Embryonic facial prominence (tissue), 1 donor: ENCODE measurements at regions not wholly inside any gene's neighbourhood (a gene's known extent, or its start where the extent isn't known, plus 50 kb on each side); places are given as distances from the start of the nearest gene placed in this dataset.
A peak's percentile ranks its signal among the peaks of the same experiment; 100 is the strongest.
"Not testable (repeated sequence)": the region's sequence is repeated elsewhere in the genome, so short reads cannot be mapped to it uniquely, and the experiment has no call there.

ENCODE experiments used
- DNase-seq: peaks from one replicate; pipeline ENCODE4 v3.0.0-alpha.2; 2016; ENCODE audit errors: extremely low spot score

- no peak for DNase-seq
These were observed 144.3 kb downstream of the CHIC2 start for GRCh38 chr4:53920116-53920515.

DNA sequence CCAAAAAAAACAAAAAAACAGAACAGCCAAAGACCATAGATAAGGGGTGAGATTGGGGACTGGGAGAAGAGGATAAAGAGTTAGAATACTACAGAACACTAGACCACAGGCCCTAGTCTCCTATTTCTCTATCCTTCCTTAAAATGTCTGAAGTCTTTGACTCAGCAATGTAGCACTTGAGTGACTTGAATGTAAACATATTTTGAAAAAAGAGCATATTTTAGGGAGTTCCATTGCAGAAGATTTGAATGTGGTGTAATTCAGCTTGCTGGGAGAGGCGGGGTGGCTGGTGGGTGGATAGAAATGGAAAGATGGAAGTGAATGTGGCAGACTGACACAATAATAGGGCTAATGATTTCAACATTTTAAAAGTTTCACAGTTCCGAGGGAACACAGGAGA is 144.9 kb downstream of the CHIC2 start:
- DNase-seq = no peak

- no peak for DNase-seq
These were observed 146.7 kb downstream of the CHIC2 start for GRCh38 chr4:53917729-53918128.

- DNase-seq = no peak
These were observed 147.9 kb downstream of the CHIC2 start for GRCh38 chr4:53916431-53916889.

DNA sequence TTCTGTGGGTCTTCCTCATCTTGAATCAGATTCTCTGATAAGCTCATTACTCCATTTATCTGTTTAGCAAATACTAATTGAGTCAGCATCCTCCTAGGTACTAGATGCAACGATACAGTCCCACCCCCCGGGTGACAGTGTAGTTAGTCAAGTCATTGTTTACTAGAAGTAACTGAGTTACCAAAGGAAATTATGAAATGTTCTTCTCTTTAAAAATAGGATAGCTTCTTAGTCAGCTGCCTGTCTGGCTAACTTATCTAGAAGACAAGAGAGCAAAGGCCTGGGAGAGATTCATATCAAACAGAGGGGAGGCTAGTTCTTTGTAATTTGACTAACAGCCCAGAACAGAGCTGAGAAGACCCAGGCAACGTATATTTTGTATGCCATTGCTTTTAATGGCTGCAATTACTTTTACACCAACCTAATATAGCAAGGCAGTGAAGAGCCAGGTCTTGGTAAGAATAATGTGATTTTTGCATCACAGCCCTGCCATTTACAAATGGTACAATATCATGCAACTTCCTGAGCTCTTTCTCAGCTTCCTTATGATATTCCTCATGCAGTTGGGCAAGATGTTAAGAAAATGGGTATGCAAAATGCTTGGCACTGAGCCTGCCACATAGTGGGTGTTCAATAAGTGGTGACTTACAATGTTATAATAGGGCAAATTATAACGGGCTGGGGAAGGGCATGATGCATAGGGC is 149.9 kb downstream of the CHIC2 start:
- DNase-seq = no peak

GRCh38 chr4:53913771-53914170 is 150.6 kb downstream of the CHIC2 start:
- no peak for DNase-seq

GRCh38 chr4:53912766-53913497 is 151.5 kb downstream of the CHIC2 start:
- no peak for DNase-seq

DNA sequence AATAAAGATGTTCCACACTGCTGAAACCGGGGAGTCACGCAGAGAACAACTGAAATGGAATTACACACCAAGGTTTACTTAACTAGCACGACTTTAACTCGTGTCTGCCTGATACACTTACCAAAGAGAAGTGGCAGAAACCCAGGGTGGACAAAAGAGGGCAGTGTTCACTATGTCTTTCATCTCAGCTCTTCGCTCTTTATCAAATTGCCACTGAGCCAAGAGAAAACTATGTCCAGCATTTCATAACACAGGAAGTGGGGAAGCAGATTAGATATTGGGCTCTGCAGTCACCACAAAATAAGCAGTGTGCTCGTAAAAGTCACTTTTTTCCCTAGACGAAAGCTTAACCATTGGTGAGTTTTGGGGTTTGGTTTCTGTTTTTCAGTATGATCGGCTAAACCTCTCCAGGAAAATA is 155.7 kb downstream of the CHIC2 start:
- peak; percentile 59 for DNase-seq

GRCh38 chr4:53907772-53908171 is 156.6 kb downstream of the CHIC2 start:
- no peak for DNase-seq

DNA sequence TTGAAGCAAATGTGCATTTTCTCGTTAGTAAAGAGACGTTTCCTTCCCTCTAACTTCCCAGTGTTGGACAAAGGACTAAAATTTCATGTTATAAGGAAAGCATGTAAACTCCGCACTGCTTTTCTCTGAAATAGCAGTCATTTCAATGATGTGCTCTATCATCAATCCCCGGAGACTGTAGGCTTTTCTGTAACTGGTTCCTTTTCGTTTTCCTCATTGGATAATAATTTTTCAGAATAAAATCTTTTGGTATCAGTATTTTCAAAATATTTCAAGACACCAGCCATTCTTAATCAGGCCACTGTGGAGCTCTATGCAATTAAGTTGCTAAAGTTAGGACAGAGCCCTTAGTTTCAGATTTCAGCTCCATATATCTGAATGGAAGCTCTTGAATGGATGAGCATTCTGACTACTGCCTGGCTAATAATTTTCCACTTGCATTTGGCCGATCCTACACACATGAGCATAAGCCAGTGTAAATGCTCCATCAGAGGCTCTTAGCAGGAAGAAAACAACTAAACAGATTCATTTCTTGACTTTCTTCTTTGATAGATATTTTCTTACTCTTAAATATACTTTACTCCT is 157.7 kb downstream of the CHIC2 start:
- no peak for DNase-seq

DNA sequence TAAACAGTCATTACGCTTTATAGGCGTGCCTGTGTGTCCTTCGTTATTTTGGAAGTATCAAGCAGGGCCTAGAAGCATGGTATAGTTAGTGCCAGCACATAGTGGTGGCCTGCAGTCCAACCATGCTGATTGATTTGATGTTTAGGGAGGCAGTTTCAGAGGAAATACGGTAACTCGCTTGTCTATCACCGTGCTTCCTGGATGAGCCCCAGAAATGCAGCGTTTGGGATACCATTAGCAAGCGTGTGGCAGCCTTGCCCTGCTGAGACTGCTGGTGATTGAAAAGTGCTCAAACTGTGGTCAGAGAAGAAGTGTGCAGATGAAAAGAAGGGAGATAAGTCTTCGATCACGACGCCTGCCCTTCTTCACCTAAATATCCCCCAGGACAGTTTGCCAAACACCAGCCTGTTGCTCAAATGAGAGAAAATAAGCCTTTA is 158.4 kb downstream of the CHIC2 start:
- DNase-seq = no peak

- DNase-seq = no peak
These were observed 159.0 kb downstream of the CHIC2 start for GRCh38 chr4:53905276-53905940.

GRCh38 chr4:53902786-53903185 is 161.6 kb downstream of the CHIC2 start:
- DNase-seq = no peak

GRCh38 chr4:53900271-53900649 is 164.1 kb downstream of the CHIC2 start:
- no peak for DNase-seq

GRCh38 chr4:53899586-53900270 is 164.7 kb downstream of the CHIC2 start:
- peak; percentile 70 for DNase-seq

DNA sequence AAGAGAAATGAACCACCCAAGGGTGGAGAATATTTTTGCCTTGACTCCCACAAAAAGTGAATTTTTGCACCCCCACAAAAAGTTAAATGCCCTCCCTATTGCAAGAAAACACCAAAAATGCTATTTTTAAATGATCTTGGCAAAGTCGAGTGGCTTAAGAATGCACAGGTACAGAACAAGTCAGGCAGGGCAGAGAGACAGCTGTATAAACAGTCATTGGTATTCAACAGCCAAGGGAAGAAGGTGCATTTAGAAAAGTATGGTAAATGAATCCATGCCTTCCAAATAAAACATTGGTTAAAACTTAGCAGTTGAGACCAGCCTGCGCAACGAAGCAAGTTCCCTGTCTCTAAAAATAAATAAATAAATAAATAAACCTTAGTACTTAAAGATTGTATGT is 169.3 kb downstream of the CHIC2 start:
- DNase-seq = no peak

DNA sequence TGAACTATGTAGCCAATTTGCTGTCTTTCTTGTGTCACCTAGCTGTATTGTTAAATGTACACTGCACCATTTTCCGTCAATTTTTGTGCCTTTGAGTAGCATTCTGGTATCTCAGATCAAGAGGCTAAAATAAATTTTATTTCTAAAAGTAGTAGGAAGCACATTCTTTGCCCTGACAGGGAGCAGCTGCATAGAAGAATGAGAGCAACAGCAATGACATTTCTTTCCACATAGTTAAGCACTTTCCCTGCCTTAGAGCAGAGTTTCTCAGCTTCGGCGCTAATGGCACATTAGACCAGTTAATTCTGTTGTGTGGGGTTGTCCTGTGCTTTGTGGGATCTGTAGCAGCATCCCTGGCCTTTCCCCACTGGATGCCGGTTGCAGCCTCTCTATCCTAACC is 173.9 kb downstream of the CHIC2 start:
- no peak for DNase-seq

- DNase-seq = peak; percentile 64
These were observed 174.9 kb downstream of the CHIC2 start for GRCh38 chr4:53889326-53890055.

DNA sequence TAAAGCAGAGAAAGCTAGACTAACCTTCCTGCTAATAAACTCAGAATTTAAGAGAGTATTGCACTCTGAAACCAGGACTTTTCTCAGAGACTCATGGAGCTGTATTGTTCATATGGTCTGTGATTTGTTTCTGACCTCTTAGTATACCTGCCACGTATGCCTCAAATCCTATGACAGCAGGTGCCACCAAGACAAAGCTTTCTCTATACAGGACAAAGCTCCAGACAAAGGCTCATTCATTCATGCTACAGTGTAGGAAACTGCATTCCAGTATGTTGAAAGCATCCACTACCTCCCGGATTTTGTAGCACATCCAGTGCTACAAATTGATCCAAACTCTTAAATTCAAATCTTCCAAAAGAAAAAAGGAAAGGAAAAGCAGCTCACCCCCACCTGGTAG is 178.3 kb downstream of the CHIC2 start:
- DNase-seq = no peak

DNA sequence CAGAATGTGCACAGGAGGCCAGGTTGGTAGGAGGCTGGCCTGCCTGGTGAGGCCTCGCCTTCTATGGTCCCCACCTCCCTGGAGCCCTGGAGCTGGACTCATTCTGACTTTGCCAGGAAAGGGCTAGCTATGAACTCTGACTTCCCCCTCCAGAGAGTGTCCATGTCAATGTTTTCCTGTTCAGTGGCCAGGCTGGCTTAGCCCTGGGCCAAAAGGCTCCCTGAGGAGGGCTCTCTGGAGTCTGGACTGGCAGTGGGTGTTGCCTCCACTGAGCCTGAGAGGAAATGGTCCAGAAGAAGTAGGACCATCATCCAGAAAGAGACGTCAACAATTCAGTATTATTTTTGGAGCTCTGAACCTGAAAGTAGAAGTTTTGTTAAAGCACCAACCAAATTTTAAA is 178.7 kb downstream of the CHIC2 start:
- DNase-seq = no peak

DNA sequence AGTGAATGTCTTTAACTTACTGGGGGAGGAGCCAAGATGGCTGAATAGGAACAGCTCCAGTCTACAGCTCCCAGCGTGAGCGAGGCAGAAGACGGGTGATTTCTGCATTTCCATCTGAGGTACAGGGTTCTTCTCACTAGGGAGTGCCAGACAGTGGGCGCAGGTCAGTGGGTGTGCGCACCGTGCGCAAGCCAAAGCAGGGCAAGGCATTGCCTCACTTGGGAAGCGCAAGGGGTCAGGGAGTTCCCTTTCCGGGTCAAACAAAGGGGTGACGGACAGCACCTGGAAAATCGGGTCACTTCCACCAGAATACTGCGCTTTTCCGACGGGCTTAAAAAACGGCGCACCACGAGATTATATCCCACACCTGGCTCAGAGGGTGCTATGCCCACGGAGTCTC is 187.3 kb downstream of the CHIC2 start:
- not testable (repeated sequence) for DNase-seq
